ENCODE measurements at regions not wholly inside any gene's neighbourhood (a gene's known extent, or its start where the extent isn't known, plus 50 kb on each side); places are given as distances from the start of the nearest gene placed in this dataset.

DNA sequence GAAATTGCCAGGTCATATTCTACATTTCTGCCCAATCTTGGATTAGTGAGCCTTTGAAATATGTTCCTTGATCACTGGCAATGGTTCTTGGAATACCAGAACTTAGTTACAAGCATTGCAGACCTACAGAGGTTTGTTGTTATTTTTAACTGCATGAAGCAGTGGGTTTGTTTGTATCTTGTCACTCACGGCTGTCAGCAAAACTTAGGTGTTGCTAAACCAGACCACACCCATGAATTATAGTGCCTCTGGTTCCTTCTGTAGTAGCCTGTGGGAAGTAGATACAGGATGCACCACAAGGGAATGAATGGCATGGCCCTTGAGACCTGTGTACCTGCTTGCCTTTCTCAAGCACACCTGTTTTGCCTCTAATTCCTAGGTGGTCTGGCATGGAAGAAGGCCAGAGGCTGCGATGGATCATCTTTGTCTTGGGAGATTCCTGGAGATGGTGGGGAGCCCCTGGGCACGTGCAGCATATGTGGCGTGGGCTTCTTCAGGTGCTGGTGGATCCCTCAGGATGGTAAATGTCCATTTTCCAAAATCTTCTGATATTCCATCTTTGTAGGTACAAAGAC, 138.8 kb downstream of the SNRPN start:
- H3K9me3 ChIP-seq = no peaks in the 10 kb centered on the region
- H3K9me2 ChIP-seq = no peaks in the 10 kb centered on the region
- WGBS (ENCODE audit: low lambda C conversion rate) = 43% methylated on average over 3 of the region's 4 CpGs
- ChIA-PET CTCF (no interaction called here), POLR2A (no interaction called here)
- H3F3A ChIP-seq (replicated peaks; ENCODE audit: insufficient read depth) = no peaks in the 10 kb centered on the region
- H3K27ac ChIP-seq (ENCODE audit: low read depth in 2 of 2, low read length in 1 of 2) = no peak overlapping the region
- H3K79me2 ChIP-seq (ENCODE audit: insufficient read depth) = no peaks in the 10 kb centered on the region
- peaks cover 27 to 73% of the 10 kb centered on the region in 2 experiments for H3K36me3 ChIP-seq (replicated peaks in 1 of 2; ENCODE audit: control insufficient read depth in 1 of 2, insufficient read depth in 2 of 2, low read length in 1 of 2)
- TF ChIP-seq, protein P1, sequence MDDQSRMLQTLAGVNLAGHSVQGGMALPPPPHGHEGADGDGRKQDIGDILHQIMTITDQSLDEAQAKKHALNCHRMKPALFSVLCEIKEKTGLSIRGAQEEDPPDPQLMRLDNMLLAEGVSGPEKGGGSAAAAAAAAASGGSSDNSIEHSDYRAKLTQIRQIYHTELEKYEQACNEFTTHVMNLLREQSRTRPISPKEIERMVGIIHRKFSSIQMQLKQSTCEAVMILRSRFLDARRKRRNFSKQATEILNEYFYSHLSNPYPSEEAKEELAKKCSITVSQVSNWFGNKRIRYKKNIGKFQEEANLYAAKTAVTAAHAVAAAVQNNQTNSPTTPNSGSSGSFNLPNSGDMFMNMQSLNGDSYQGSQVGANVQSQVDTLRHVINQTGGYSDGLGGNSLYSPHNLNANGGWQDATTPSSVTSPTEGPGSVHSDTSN (IDR thresholded peaks at IDR 0.05) = no peak
- TF ChIP-seq TAF1 (IDR thresholded peaks at IDR 0.05; ENCODE audit: borderline replicate concordance, low read depth, low read length) (no peak), TEAD4 (IDR thresholded peaks at IDR 0.05; ENCODE audit: borderline replicate concordance, insufficient read depth) (no peak), GABPA (IDR thresholded peaks at IDR 0.05; ENCODE audit: low read depth) (no peak), MXI1 (IDR thresholded peaks at IDR 0.05; ENCODE audit: low read depth, low read length) (no peak), FOXJ3 (CRISPR knock-in tag; IDR thresholded peaks at IDR 0.05) (no peak), JUND (IDR thresholded peaks at IDR 0.05) (no peak), FOXM1 (IDR thresholded peaks at IDR 0.05; ENCODE audit: low read depth) (no peak), RXRA (IDR thresholded peaks at IDR 0.05; ENCODE audit: borderline replicate concordance, low read depth) (no peak), MEF2A (IDR thresholded peaks at IDR 0.05; ENCODE audit: borderline replicate concordance, low read depth) (no peak), FOSL2 (IDR thresholded peaks at IDR 0.05; ENCODE audit: borderline replicate concordance, low read depth) (no peak), EZH2phosphoT487 (IDR thresholded peaks at IDR 0.05; ENCODE audit: borderline replicate concordance, low read depth) (no peak), USF2 (IDR thresholded peaks at IDR 0.05; ENCODE audit: borderline replicate concordance, low read depth, low read length) (no peak), ELF1 (IDR thresholded peaks at IDR 0.05) (no peak)
- TF ChIP-seq, protein P2, sequence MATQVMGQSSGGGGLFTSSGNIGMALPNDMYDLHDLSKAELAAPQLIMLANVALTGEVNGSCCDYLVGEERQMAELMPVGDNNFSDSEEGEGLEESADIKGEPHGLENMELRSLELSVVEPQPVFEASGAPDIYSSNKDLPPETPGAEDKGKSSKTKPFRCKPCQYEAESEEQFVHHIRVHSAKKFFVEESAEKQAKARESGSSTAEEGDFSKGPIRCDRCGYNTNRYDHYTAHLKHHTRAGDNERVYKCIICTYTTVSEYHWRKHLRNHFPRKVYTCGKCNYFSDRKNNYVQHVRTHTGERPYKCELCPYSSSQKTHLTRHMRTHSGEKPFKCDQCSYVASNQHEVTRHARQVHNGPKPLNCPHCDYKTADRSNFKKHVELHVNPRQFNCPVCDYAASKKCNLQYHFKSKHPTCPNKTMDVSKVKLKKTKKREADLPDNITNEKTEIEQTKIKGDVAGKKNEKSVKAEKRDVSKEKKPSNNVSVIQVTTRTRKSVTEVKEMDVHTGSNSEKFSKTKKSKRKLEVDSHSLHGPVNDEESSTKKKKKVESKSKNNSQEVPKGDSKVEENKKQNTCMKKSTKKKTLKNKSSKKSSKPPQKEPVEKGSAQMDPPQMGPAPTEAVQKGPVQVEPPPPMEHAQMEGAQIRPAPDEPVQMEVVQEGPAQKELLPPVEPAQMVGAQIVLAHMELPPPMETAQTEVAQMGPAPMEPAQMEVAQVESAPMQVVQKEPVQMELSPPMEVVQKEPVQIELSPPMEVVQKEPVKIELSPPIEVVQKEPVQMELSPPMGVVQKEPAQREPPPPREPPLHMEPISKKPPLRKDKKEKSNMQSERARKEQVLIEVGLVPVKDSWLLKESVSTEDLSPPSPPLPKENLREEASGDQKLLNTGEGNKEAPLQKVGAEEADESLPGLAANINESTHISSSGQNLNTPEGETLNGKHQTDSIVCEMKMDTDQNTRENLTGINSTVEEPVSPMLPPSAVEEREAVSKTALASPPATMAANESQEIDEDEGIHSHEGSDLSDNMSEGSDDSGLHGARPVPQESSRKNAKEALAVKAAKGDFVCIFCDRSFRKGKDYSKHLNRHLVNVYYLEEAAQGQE (IDR thresholded peaks at IDR 0.05; ENCODE audit: low read depth, low read length) = no peak
- TF ChIP-seq, protein P3, sequence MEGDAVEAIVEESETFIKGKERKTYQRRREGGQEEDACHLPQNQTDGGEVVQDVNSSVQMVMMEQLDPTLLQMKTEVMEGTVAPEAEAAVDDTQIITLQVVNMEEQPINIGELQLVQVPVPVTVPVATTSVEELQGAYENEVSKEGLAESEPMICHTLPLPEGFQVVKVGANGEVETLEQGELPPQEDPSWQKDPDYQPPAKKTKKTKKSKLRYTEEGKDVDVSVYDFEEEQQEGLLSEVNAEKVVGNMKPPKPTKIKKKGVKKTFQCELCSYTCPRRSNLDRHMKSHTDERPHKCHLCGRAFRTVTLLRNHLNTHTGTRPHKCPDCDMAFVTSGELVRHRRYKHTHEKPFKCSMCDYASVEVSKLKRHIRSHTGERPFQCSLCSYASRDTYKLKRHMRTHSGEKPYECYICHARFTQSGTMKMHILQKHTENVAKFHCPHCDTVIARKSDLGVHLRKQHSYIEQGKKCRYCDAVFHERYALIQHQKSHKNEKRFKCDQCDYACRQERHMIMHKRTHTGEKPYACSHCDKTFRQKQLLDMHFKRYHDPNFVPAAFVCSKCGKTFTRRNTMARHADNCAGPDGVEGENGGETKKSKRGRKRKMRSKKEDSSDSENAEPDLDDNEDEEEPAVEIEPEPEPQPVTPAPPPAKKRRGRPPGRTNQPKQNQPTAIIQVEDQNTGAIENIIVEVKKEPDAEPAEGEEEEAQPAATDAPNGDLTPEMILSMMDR (IDR thresholded peaks at IDR 0.05) = no peak
- TF ChIP-seq, protein P4, sequence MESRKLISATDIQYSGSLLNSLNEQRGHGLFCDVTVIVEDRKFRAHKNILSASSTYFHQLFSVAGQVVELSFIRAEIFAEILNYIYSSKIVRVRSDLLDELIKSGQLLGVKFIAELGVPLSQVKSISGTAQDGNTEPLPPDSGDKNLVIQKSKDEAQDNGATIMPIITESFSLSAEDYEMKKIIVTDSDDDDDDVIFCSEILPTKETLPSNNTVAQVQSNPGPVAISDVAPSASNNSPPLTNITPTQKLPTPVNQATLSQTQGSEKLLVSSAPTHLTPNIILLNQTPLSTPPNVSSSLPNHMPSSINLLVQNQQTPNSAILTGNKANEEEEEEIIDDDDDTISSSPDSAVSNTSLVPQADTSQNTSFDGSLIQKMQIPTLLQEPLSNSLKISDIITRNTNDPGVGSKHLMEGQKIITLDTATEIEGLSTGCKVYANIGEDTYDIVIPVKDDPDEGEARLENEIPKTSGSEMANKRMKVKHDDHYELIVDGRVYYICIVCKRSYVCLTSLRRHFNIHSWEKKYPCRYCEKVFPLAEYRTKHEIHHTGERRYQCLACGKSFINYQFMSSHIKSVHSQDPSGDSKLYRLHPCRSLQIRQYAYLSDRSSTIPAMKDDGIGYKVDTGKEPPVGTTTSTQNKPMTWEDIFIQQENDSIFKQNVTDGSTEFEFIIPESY (IDR thresholded peaks at IDR 0.05; ENCODE audit: borderline replicate concordance, low read depth) = no peak
- H4K20me1 ChIP-seq (ENCODE audit: insufficient read depth) = no peaks in the 10 kb centered on the region
- no peak overlapping the region for H2AFZ ChIP-seq (ENCODE audit: low read depth)
- H3K4me1 ChIP-seq (ENCODE audit: control insufficient read depth in 1 of 2, insufficient read depth in 2 of 2, low read depth in 1 of 2, low read length in 1 of 2) = no peaks in the 10 kb centered on the region
- H3K4me3 ChIP-seq (ENCODE audit: low read depth in 2 of 2, low read length in 1 of 2) = no peak overlapping the region
- DNase-seq = no peak
- H3K9ac ChIP-seq = no peak overlapping the region
- no peak overlapping the region for H3K4me2 ChIP-seq
- H3K27me3 ChIP-seq (ENCODE audit: insufficient read depth) = no peaks in the 10 kb centered on the region
